OCI-LY3 (cell line): ENCODE measurements at regions not wholly inside any gene's neighbourhood (a gene's known extent, or its start where the extent isn't known, plus 50 kb on each side); places are given as distances from the start of the nearest gene placed in this dataset.
"Not testable (repeated sequence)": the region's sequence is repeated elsewhere in the genome, so short reads cannot be mapped to it uniquely, and the experiment has no call there.

Experiments used
- H2AFZ ChIP-seq: fragments of 200-600, 300-600 bp; shearing (Covaris generic); 2 replicates; pipeline ENCODE4 v1.6.0; 2014; ENCODE audit warnings: antibody characterized with exemption, low read depth, low read length
- H3K27ac ChIP-seq: fragments of 200-600, 300-600 bp; sonication (generic); 2 replicates; pipeline ENCODE4 v1.5.1; 2014; ENCODE audit warnings: mild to moderate bottlenecking, low read length, moderate library complexity, mixed read lengths
- H3K27me3 ChIP-seq: fragments of 200-600, 300-600 bp; sonication (generic); 2 replicates; pipeline ENCODE4 v1.6.1; 2014; ENCODE audit warnings: low read depth, low read length, mixed read lengths
- H3K36me3 ChIP-seq: fragments of 200-600, 300-600 bp; sonication (generic); replicated peaks from 2 replicates; pipeline ENCODE3; 2014; ENCODE audit warnings: low read depth, low read length, mixed read lengths
- H3K4me1 ChIP-seq: fragments of 300-600, 200-600 bp; sonication (generic); 2 replicates; pipeline ENCODE4 v1.6.1; 2014; ENCODE audit warnings: low read length, mixed read lengths
- H3K4me2 ChIP-seq: fragments of 200-600, 300-600 bp; sonication (generic); 2 replicates; pipeline ENCODE4 v1.6.1; 2014; ENCODE audit warnings: low read length, mixed read lengths
- H3K4me3 ChIP-seq: fragments of 300-600, 200-600 bp; sonication (generic); 2 replicates; pipeline ENCODE4 v1.5.1; 2014; ENCODE audit warnings: antibody characterized with exemption, mild to moderate bottlenecking, low read length, moderate library complexity
- H3K79me2 ChIP-seq: fragments of 300-600, 200-600 bp; shearing (Covaris generic); 2 replicates; pipeline ENCODE4 v1.6.1; 2014; ENCODE audit warnings: mild to moderate bottlenecking, low read length, mixed read lengths
- H3K9ac ChIP-seq: fragments of 300-600, 200-600 bp; shearing (Covaris generic); 2 replicates; pipeline ENCODE4 v1.6.0; 2014; ENCODE audit warnings: mild to moderate bottlenecking, low read length, moderate library complexity
- H3K9me3 ChIP-seq: fragments of 200-600, 300-600 bp; shearing (Covaris generic); 2 replicates; pipeline ENCODE4 v1.6.1; 2014; ENCODE audit warnings: low read length, mixed read lengths; ENCODE audit not compliant: insufficient read depth
- H4K20me1 ChIP-seq: fragments of 200-600, 300-600 bp; sonication (generic); 2 replicates; pipeline ENCODE4 v1.6.1; 2016; ENCODE audit warnings: low read length, mixed read lengths; ENCODE audit not compliant: insufficient read depth
- CTCF ChIP-seq: fragments of 200-600, 300-600 bp; sonication (generic); IDR thresholded peaks from 2 replicates; pipeline ENCODE4 v1.5.1; 2014; ENCODE audit warnings: antibody characterized with exemption, low read length, low read depth
- EZH2phosphoT487 ChIP-seq: fragments of 200-600 bp; shearing (Covaris generic); IDR thresholded peaks from 2 replicates; pipeline ENCODE4 v1.6.1; 2018; ENCODE audit warnings: antibody characterized with exemption, mixed run types, low read depth

GRCh38 chr11:130679247-130679646 is 230.8 kb downstream of the ADAMTS15 start:
- Histone ChIP-seq H3K4me2 (no peak overlapping the region), H4K20me1 (no peaks in the 10 kb centered on the region), H3K4me3 (no peak overlapping the region), H3K79me2 (no peaks in the 10 kb centered on the region), H2AFZ (no peak overlapping the region), H3K9ac (no peak overlapping the region), H3K4me1 (no peaks in the 10 kb centered on the region), H3K27me3 (0 out of 2 replicates have a peak, but pooled peaks cover 2% of the 10 kb centered on the region), H3K27ac (no peak overlapping the region), H3K36me3 (no peaks in the 10 kb centered on the region), H3K9me3 (no peaks in the 10 kb centered on the region)
- no peak for TF ChIP-seq CTCF

DNA sequence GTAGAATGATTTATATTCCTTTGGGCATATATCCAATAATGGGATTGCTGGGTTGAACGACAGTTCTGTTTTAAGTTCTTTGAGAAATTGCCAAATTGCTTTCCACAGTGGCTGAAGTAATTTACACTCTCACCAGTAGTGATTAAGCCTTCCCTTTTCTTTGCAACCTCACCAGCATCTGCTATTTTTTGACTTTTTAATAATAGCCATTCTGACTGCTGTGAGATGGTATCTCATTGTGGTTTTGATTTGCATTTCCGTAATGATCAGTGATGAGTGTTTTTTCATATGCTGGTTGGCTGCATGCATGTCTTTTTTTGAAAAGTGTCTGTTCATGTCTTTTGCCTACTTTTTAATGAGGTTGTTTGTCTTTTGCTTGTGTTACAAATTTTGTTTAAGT is 233.8 kb downstream of the SNX19 start:
- not testable (repeated sequence) for H4K20me1 ChIP-seq, H3K4me1 ChIP-seq, H2AFZ ChIP-seq, H3K79me2 ChIP-seq, H3K9ac ChIP-seq, H3K27ac ChIP-seq, H3K4me2 ChIP-seq, H3K36me3 ChIP-seq, H3K27me3 ChIP-seq, H3K9me3 ChIP-seq, H3K4me3 ChIP-seq

DNA sequence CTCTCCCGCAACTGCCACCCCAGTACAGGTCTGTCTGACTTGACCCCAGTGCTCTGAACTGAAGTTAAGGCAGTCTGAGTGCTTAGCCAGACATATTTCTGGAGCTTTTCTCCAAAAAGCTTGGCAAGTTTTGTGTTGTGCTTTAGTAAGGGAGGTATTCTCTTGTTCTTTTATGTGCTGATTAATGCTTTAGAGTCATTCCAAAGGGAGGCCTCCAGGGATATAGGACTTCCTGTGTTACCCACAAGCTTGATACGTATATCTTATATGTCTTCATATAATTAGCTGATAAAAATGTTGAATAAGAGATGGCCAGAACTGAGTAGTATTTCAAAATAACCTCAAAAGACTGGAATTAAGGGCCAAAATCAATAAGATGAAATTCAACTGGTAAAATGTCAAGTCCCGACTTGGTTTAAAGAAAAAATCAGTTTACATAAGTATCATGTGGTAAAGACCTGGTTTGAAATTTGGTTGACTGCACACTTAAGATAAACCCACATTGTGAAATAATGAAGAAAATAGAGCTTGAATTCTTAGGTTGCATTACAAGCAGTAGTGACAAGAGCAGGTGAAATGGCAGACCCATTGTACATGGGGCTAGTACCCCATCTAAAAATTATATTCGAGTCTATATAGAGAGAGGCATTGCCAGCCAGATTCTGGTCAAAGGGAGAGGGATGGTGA is 226.9 kb downstream of the SNX19 start:
- Histone ChIP-seq H3K4me3 (no peak overlapping the region), H3K9me3 (no peaks in the 10 kb centered on the region), H3K9ac (no peak overlapping the region), H3K79me2 (no peaks in the 10 kb centered on the region), H3K36me3 (no peaks in the 10 kb centered on the region), H3K4me2 (no peak overlapping the region), H3K27ac (no peak overlapping the region), H3K4me1 (no peaks in the 10 kb centered on the region), H4K20me1 (no peaks in the 10 kb centered on the region), H3K27me3 (peaks cover 15% of the 10 kb centered on the region), H2AFZ (no peak overlapping the region)
- TF ChIP-seq EZH2phosphoT487 (no peak), CTCF (no peak)

GRCh38 chr11:130691581-130691980 is 224.7 kb downstream of the SNX19 start:
- TF ChIP-seq EZH2phosphoT487: no peak
- no peak for TF ChIP-seq CTCF
- H3K27ac ChIP-seq: no peak overlapping the region

More at GRCh38 chr11:130691581-130691980, 224.7 kb downstream of the SNX19 start:
- Histone ChIP-seq H3K27me3 (peaks cover 25% of the 10 kb centered on the region), H3K79me2 (no peaks in the 10 kb centered on the region), H3K4me3 (no peak overlapping the region), H3K9me3 (no peaks in the 10 kb centered on the region), H3K36me3 (no peaks in the 10 kb centered on the region), H4K20me1 (no peaks in the 10 kb centered on the region), H3K9ac (no peak overlapping the region), H2AFZ (no peak overlapping the region), H3K4me2 (no peak overlapping the region), H3K4me1 (no peaks in the 10 kb centered on the region)
